Pancreas (tissue), 10 donors: ENCODE measurements at regions not wholly inside any gene's neighbourhood (a gene's known extent, or its start where the extent isn't known, plus 50 kb on each side); places are given as distances from the start of the nearest gene placed in this dataset.

ENCODE experiments used
- ATAC-seq, 4 donors: fragments of 200-7000 bp; cut with Tn5 transposase; one replicate each; pipeline versions ENCODE4 v1.8.0 to v1.9.1; 2020; ENCODE audit warnings: mild to moderate bottlenecking in 4 of 4, moderate library complexity in 4 of 4
- DNase-seq, 6 donors: peaks; one replicate each; pipeline ENCODE4 v3.0.0-alpha.2; 2020
- FAIRE-seq: peaks from 2 replicates; lab custom pipeline; 2012; peaks lifted over from hg19 to GRCh38; lab: Jason Lieb, UNC
- H3K27ac ChIP-seq, 4 donors: fragments of 200-600 bp; sonication (generic); 1 replicate in 3 of 4; 2 replicates in 1 of 4; pipeline versions ENCODE4 v1.5.0 to v1.8.0; 2020
- H3K27me3 ChIP-seq, 4 donors: fragments of 200-600 bp; one replicate each; pipeline ENCODE4 v1.8.0; 2021
- H3K36me3 ChIP-seq, 3 donors: fragments of 200-600 bp; sonication (generic) in 1 of 3; one replicate each; pipeline versions ENCODE4 v1.5.0 to v1.8.0; 2020 to 2021
- H3K4me1 ChIP-seq, 3 donors: fragments of 200-600 bp; one replicate each; pipeline ENCODE4 v1.8.0; 2021
- H3K4me3 ChIP-seq, 4 donors: fragments of 200-600 bp; sonication (generic) in 2 of 4; one replicate each; pipeline versions ENCODE4 v1.5.0 to v1.8.0; 2020 to 2021
- H3K9me3 ChIP-seq, 4 donors: fragments of 200-600 bp; one replicate each; pipeline ENCODE4 v1.8.0; 2021
- WGBS, 2 donors: extraction: QIAGEN DNeasy Blood & Tissue Kit; methylation state at CpG; one replicate each; pipeline ENCODE4 v1.1.7; 2013; 5-methylcytosine and 5-hydroxymethylcytosine counted together
- intact Hi-C, 3 donors: fragments of 100-400 bp; cut with DNase I; formaldehyde crosslinking; loops; one replicate each; pipeline versions ENCODE4 v1.11.1 to v1.14.2; 2022
- TF ChIP-seq, protein P1 (sequence below), 4 donors: fragments of 200-600 bp; sonication (generic) in 3 of 4; IDR thresholded peaks; one replicate each; pipeline versions ENCODE4 v1.5.0 to v1.8.0; 2021; ENCODE audit warnings: antibody characterized with exemption in 4 of 4
- donor health status: healthy with polysubstance abuse.
- donor health status: DM: no; HTN: no; CAD: no; lungs with moderate emphysema.
- donor health status: DM: no; HTN: no; CAD: no.
- donor health status: control.
- donor health status: control.
- donor health status: Bipolar disorder and iron deficiency.
- donor health status: DM: yes; HTN: yes; CAD: no.
- donor health status: DM: no; HTN: no; CAD: no.
- donor health status: DM: no; HTN: no; CAD: no.
- donor health status: DM: yes; HTN: yes; CAD: no.

DNA sequence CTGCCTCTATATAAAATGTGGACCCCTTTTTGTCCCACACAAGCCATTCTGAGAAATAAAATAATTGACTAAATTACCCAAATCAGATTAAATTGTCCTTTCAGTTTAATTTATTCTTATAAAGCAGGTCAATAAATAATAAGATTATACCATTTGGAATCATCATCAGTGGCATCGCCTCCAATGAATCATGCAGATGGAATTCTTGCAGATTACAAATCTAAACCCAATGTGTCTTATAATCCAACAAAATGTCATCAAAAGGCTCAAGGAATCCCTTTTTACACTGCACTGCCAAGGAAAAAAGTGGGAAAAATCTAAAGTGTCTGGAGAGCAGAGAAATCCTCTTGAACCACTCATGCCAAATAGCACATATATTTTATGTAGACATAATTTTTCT is 138.2 kb upstream of the TSPAN8 start:
- Histone ChIP-seq H3K9me3 (no peaks in the 10 kb centered on the region), H3K4me1 (no peaks in the 10 kb centered on the region), H3K36me3 (no peaks in the 10 kb centered on the region), H3K4me3 (no peak overlapping the region), H3K27ac (no peak overlapping the region), H3K27me3 (no peaks in the 10 kb centered on the region)
- no peak for DNase-seq
- ATAC-seq: no peak
- TF ChIP-seq, protein P1, sequence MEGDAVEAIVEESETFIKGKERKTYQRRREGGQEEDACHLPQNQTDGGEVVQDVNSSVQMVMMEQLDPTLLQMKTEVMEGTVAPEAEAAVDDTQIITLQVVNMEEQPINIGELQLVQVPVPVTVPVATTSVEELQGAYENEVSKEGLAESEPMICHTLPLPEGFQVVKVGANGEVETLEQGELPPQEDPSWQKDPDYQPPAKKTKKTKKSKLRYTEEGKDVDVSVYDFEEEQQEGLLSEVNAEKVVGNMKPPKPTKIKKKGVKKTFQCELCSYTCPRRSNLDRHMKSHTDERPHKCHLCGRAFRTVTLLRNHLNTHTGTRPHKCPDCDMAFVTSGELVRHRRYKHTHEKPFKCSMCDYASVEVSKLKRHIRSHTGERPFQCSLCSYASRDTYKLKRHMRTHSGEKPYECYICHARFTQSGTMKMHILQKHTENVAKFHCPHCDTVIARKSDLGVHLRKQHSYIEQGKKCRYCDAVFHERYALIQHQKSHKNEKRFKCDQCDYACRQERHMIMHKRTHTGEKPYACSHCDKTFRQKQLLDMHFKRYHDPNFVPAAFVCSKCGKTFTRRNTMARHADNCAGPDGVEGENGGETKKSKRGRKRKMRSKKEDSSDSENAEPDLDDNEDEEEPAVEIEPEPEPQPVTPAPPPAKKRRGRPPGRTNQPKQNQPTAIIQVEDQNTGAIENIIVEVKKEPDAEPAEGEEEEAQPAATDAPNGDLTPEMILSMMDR (IDR thresholded peaks at IDR 0.05): no peak
- FAIRE-seq: no peak
- intact Hi-C loops: no loop called here
- whole genome bisulfite sequencing, 2 donors: 91 to 98% methylated on average over 1 of the region's 1 CpG

DNA sequence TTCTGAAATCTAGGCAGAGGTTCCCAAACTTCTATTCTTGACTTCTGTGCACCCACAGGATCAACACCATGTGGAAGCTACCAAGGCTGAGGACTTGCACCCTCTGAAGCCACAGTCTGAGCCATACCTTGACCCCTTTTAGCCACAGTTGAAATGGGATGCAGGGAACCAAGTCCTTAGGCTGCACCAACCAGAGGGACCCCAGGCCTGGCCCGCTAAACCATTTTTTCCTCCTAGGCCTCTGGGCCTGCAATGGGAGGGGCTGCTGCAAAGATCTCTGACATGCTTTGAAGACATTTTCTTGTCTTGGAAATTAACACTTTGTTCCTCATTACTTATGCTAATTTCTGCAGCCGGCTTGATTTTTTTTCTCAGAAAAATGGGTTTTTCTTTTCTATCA is 133.9 kb upstream of the TSPAN8 start:
- no peaks in the 10 kb centered on the region for H3K27me3 ChIP-seq
- no peaks in the 10 kb centered on the region for H3K4me1 ChIP-seq
- FAIRE-seq (no peak), ATAC-seq (no peak), DNase-seq (no peak)
- no peaks in the 10 kb centered on the region for H3K36me3 ChIP-seq
- no peak overlapping the region for H3K27ac ChIP-seq
- no peak overlapping the region for H3K4me3 ChIP-seq
- WGBS, 2 donors: 87 to 92% methylated on average over 2 of the region's 2 CpGs
- H3K9me3 ChIP-seq: no peaks in the 10 kb centered on the region
- TF ChIP-seq, protein P1 (IDR thresholded peaks at IDR 0.05): no peak
- intact Hi-C loops: no loop called here

DNA sequence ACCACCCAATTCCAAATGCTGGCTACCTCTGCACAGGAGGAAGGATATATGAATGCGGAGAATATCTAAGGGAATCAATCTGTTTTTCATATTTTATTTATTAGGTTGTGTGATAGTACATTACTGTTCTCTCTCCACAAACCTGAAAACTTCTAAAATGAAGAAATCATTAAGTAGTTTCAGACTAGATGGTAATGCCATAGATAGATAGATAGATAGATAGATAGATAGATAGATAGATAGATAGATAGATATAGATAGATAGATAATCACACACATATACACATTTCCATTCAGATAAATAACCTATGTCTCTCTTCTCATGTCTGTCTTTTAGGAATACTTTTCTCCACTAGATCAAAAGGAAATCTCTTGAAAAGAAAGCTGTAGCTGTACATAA is 126.1 kb upstream of the TSPAN8 start:
- H3K4me3 ChIP-seq: no peak overlapping the region
- ATAC-seq (no peak), DNase-seq (no peak), FAIRE-seq (no peak)
- TF ChIP-seq, protein P1 (IDR thresholded peaks at IDR 0.05): no peak
- H3K36me3 ChIP-seq: no peaks in the 10 kb centered on the region
- H3K27me3 ChIP-seq: no peaks in the 10 kb centered on the region
- H3K4me1 ChIP-seq: no peaks in the 10 kb centered on the region
- intact Hi-C loops: no loop called here
- no peaks in the 10 kb centered on the region for H3K9me3 ChIP-seq
- 95 to 100% methylated on average over 1 of the region's 1 CpG for WGBS, 2 donors
- no peak overlapping the region for H3K27ac ChIP-seq

DNA sequence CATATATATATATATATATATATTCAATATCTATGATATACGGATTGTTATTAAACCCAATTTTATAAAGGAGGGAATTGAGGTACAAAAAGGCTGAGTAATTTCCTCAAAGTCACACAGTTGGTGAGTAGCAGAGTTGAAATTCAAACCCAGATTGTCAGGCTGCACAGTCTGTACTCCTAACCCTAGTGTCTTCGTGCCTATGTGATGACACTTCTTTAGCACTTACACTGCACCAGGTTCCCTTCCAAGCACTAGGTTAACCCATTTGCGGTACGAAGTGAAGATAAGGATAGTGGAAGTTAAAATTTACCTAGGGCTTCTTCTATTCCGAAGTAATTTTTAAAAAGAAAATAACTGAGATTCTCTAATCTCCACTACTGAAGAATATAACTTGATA is 125.1 kb upstream of the TSPAN8 start:
- no peaks in the 10 kb centered on the region for H3K36me3 ChIP-seq
- WGBS, 2 donors: 54 to 77% methylated on average over 5 of the region's 5 CpGs
- H3K27me3 ChIP-seq: no peaks in the 10 kb centered on the region
- H3K27ac ChIP-seq: no peak overlapping the region
- ATAC-seq (no peak), DNase-seq (no peak), FAIRE-seq (no peak)
- H3K9me3 ChIP-seq: no peaks in the 10 kb centered on the region
- no peaks in the 10 kb centered on the region for H3K4me1 ChIP-seq
- intact Hi-C loops: no loop called here
- TF ChIP-seq, protein P1 (IDR thresholded peaks at IDR 0.05): no peak
- H3K4me3 ChIP-seq: no peak overlapping the region

DNA sequence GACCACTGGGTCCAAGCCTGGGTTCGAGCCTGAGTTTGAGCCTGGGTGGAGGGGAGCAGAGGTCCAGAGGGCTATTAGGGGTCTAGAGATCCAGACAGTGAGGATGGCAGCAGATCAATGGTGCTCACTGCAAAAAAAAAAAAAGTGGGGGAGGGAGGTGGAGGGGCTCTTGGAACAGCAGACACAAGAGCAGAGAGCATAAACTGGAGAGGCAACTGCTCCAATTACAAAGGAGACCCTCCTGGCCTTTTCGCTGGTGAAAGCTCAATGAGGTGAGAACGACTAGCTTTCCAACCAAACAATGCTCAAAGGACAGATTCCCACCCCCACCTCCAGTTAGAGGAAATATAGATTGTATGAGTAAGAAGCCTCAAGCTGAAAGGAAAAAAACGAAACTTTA is 124.2 kb upstream of the TSPAN8 start:
- FAIRE-seq: no peak

More for the DNA sequence above, 124.2 kb upstream of the TSPAN8 start:
- H3K4me3 ChIP-seq: no peak overlapping the region
- H3K36me3 ChIP-seq: no peaks in the 10 kb centered on the region
- no peaks in the 10 kb centered on the region for H3K4me1 ChIP-seq
- TF ChIP-seq, protein P1 (IDR thresholded peaks at IDR 0.05): no peak
- no peaks in the 10 kb centered on the region for H3K27me3 ChIP-seq
- WGBS, 2 donors: 59 to 70% methylated on average over 4 of the region's 4 CpGs
- intact Hi-C loops: no loop called here
- H3K9me3 ChIP-seq: no peaks in the 10 kb centered on the region
- no peak for DNase-seq
- H3K27ac ChIP-seq: no peak overlapping the region
- ATAC-seq: no peak
